Right lobe of liver (tissue), 4 donors: ENCODE measurements at regions not wholly inside any gene's neighbourhood (a gene's known extent, or its start where the extent isn't known, plus 50 kb on each side); places are given as distances from the start of the nearest gene placed in this dataset.

Experiments
- POLR2A ChIP-seq: fragments of 450-650 bp; IDR thresholded peaks from one replicate; pipeline ENCODE4 v1.6.1; 2017; ENCODE audit warnings: antibody characterized with exemption, mild to moderate bottlenecking
- TF ChIP-seq, protein P1 (sequence below), 4 donors: fragments of 200-600 bp in 3 of 4; fragments of 450-650 bp in 1 of 4; IDR thresholded peaks; one replicate each; pipeline versions ENCODE4 v1.5.1 to v1.8.0; 2016 to 2022; ENCODE audit warnings: antibody characterized with exemption in 4 of 4, mild to moderate bottlenecking in 2 of 4
- donor health status: DM: no; HTN: no; CAD: no.
- donor health status: DM: no; HTN: no; CAD: no.
- donor health status: DM: no; HTN: yes; CAD: no.

DNA sequence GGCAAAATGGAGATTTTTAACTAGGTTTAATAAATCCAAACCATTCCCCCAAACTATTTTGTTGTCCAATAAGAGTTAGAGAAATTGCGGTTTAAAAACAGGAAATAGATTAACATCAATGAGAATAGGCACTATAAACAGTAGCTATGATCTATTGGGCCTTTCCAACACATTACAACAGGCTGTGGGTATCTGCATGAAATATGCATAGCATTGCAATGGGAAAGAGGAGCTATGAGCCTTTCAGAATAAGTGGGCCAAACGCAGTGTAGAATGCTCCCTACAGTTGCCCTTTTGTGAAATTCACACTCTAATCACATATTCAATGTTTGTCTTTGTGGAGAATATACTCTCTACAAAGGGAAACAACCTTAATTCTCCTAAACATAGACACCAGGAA is 305.5 kb upstream of the PRMT6 start:
- TF ChIP-seq, protein P1, sequence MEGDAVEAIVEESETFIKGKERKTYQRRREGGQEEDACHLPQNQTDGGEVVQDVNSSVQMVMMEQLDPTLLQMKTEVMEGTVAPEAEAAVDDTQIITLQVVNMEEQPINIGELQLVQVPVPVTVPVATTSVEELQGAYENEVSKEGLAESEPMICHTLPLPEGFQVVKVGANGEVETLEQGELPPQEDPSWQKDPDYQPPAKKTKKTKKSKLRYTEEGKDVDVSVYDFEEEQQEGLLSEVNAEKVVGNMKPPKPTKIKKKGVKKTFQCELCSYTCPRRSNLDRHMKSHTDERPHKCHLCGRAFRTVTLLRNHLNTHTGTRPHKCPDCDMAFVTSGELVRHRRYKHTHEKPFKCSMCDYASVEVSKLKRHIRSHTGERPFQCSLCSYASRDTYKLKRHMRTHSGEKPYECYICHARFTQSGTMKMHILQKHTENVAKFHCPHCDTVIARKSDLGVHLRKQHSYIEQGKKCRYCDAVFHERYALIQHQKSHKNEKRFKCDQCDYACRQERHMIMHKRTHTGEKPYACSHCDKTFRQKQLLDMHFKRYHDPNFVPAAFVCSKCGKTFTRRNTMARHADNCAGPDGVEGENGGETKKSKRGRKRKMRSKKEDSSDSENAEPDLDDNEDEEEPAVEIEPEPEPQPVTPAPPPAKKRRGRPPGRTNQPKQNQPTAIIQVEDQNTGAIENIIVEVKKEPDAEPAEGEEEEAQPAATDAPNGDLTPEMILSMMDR (IDR thresholded peaks at IDR 0.05), result no peak
- no peak for TF ChIP-seq POLR2A
